ENCODE measurements at regions not wholly inside any gene's neighbourhood (a gene's known extent, or its start where the extent isn't known, plus 50 kb on each side); places are given as distances from the start of the nearest gene placed in this dataset.

DNA sequence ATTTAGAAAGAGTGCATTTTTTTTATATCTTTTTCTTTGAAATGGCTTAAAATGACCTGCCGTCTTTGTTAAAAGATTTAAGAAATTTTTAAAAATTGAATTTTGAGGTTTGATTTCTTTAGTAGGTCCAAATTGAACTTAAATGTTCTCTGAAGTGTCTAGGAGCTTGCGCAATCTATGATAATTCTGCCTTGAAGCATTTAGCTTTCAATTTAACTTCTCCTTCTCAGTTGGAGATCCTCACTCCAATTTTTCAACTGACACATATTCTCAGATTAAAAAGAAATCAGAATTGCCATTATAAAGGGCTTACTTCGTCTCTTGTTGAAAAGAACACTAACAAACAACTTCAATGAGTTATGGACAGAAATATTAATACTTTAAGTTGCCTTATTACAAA lies 273.5 kb downstream of the TMA16 start:
- TF ChIP-seq, protein P1, sequence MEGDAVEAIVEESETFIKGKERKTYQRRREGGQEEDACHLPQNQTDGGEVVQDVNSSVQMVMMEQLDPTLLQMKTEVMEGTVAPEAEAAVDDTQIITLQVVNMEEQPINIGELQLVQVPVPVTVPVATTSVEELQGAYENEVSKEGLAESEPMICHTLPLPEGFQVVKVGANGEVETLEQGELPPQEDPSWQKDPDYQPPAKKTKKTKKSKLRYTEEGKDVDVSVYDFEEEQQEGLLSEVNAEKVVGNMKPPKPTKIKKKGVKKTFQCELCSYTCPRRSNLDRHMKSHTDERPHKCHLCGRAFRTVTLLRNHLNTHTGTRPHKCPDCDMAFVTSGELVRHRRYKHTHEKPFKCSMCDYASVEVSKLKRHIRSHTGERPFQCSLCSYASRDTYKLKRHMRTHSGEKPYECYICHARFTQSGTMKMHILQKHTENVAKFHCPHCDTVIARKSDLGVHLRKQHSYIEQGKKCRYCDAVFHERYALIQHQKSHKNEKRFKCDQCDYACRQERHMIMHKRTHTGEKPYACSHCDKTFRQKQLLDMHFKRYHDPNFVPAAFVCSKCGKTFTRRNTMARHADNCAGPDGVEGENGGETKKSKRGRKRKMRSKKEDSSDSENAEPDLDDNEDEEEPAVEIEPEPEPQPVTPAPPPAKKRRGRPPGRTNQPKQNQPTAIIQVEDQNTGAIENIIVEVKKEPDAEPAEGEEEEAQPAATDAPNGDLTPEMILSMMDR (IDR thresholded peaks at IDR 0.05) = no peak
- no peak for TF ChIP-seq POLR2A (IDR thresholded peaks at IDR 0.05)

Data from body of pancreas (tissue), 4 donors.